Natural killer cell (primary cell): ENCODE measurements at regions not wholly inside any gene's neighbourhood (a gene's known extent, or its start where the extent isn't known, plus 50 kb on each side); places are given as distances from the start of the nearest gene placed in this dataset.

Experiments used
- ATAC-seq, 3 donors: fragments of 150-1000 bp in 2 of 3; fragments of 200-7000 bp in 1 of 3; cut with Tn5 transposase; 1 replicate in 1 of 3; 2 replicates in 2 of 3; pipeline ENCODE4 v1.10.0; 2021; ENCODE audit warnings: mild to moderate bottlenecking in 2 of 3, moderate library complexity in 2 of 3
- DNase-seq, 2 donors: peaks; one replicate each; pipeline versions ENCODE4 v3.0.0 to v3.0.0-alpha.2; 2013 to 2021; ENCODE audit warnings: mixed read lengths in 1 of 2
- H3K27ac ChIP-seq: one replicate; pipeline ENCODE4 v1.5.1; 2013; ENCODE audit warnings: mild to moderate bottlenecking, low read length
- H3K27me3 ChIP-seq: one replicate; pipeline ENCODE4 v1.6.1; 2013; ENCODE audit warnings: low read length; ENCODE audit not compliant: control insufficient read depth, insufficient read depth
- H3K36me3 ChIP-seq: one replicate; pipeline ENCODE4 v1.6.1; 2013; ENCODE audit warnings: low read length; ENCODE audit not compliant: control insufficient read depth, insufficient read depth
- H3K4me1 ChIP-seq: one replicate; pipeline ENCODE4 v1.6.1; 2013; ENCODE audit warnings: low read length; ENCODE audit not compliant: control insufficient read depth, insufficient read depth
- H3K4me3 ChIP-seq: one replicate; pipeline ENCODE4 v1.5.1; 2013; ENCODE audit warnings: low read length
- H3K9me3 ChIP-seq: one replicate; pipeline ENCODE4 v1.6.1; 2013; ENCODE audit warnings: low read length; ENCODE audit not compliant: control insufficient read depth, insufficient read depth
- H3K27ac Mint-ChIP-seq, 2 donors: one replicate each; pipeline ENCODE4 v1.8.0; 2022; ENCODE audit warnings: mild to moderate bottlenecking in 2 of 2, mixed read lengths in 2 of 2, moderate library complexity in 1 of 2
- H3K27me3 Mint-ChIP-seq, 2 donors: one replicate each; pipeline ENCODE4 v1.8.0; 2022; ENCODE audit warnings: low read depth in 2 of 2, mixed read lengths in 2 of 2
- H3K36me3 Mint-ChIP-seq: one replicate; pipeline ENCODE4 v1.8.0; 2022; ENCODE audit warnings: mixed read lengths
- H3K4me1 Mint-ChIP-seq, 2 donors: one replicate each; pipeline ENCODE4 v1.8.0; 2022; ENCODE audit warnings: mixed read lengths in 2 of 2
- H3K4me3 Mint-ChIP-seq: one replicate; pipeline ENCODE4 v1.8.0; 2022; ENCODE audit warnings: mild to moderate bottlenecking, moderate library complexity, mixed read lengths
- H3K9me3 Mint-ChIP-seq, 2 donors: one replicate each; pipeline ENCODE4 v1.8.0; 2022; ENCODE audit warnings: mixed read lengths in 2 of 2
- CTCF ChIP-seq: fragments of 200-600 bp; IDR thresholded peaks from one replicate; pipeline ENCODE4 v1.8.0; 2022; ENCODE audit warnings: antibody characterized with exemption
- WGBS: methylation state at CpG from one replicate; pipeline ENCODE4 v1.1.7; 2013; ENCODE audit warnings: missing lambda C conversion rate; ENCODE audit not compliant: insufficient coverage; 5-methylcytosine and 5-hydroxymethylcytosine counted together
- intact Hi-C: fragments of 100-400 bp; cut with micrococcal nuclease; formaldehyde crosslinking; loops from one replicate; pipeline ENCODE4 v1.14.2; 2022

- no peak for TF ChIP-seq CTCF
- H3K9me3 Mint-ChIP-seq = no peaks in the 10 kb centered on the region
- H3K36me3 Mint-ChIP-seq = no peaks in the 10 kb centered on the region
- Histone ChIP-seq H3K4me1 (no peaks in the 10 kb centered on the region), H3K4me3 (no peak overlapping the region), H3K27me3 (no peaks in the 10 kb centered on the region), H3K9me3 (no peaks in the 10 kb centered on the region), H3K36me3 (no peaks in the 10 kb centered on the region), H3K27ac (no peak overlapping the region)
- H3K27ac Mint-ChIP-seq = no peak overlapping the region
- H3K4me1 Mint-ChIP-seq = no peaks in the 10 kb centered on the region
- intact Hi-C loops = no loop called here
- ATAC-seq (no peak), DNase-seq (no peak)
- peaks cover 0 to 7% of the 10 kb centered on the region in 2 donors for H3K27me3 Mint-ChIP-seq
- 97% methylated on average over 3 of the region's 4 CpGs for WGBS
- no peak overlapping the region for H3K4me3 Mint-ChIP-seq
Measured at GRCh38 chr4:53931461-53931961, 132.9 kb downstream of the CHIC2 start.

- 31% methylated on average over 7 of the region's 8 CpGs for WGBS
- Mint-ChIP-seq H3K27ac (no peak overlapping the region), H3K4me1 (no peaks in the 10 kb centered on the region), H3K9me3 (no peaks in the 10 kb centered on the region), H3K4me3 (no peak overlapping the region), H3K36me3 (no peaks in the 10 kb centered on the region), H3K27me3 (peaks cover 0 to 7% of the 10 kb centered on the region in 2 donors)
- DNase-seq (peak; percentile 22 to 79), ATAC-seq (peak; percentile 54 to 77 (median 70))
- Histone ChIP-seq H3K36me3 (no peaks in the 10 kb centered on the region), H3K27me3 (no peaks in the 10 kb centered on the region), H3K4me3 (no peak overlapping the region), H3K9me3 (no peaks in the 10 kb centered on the region), H3K27ac (no peak overlapping the region), H3K4me1 (no peaks in the 10 kb centered on the region)
- intact Hi-C loops = loop anchor here (1.0 kb wide), 2 partner anchors 288 to 304 kb away; no protein-coding TSS in a partner anchor
- peak; percentile 69 for TF ChIP-seq CTCF
Measured at GRCh38 chr4:53929955-53930798, 134.2 kb downstream of the CHIC2 start.

GRCh38 chr4:53929311-53929710 lies 135.1 kb downstream of the CHIC2 start:
- no peak overlapping the region for H3K4me3 ChIP-seq
- H3K9me3 ChIP-seq = no peaks in the 10 kb centered on the region
- no peak for TF ChIP-seq CTCF
- H3K36me3 ChIP-seq = no peaks in the 10 kb centered on the region
- peaks cover 0 to 7% of the 10 kb centered on the region in 2 donors for H3K27me3 Mint-ChIP-seq
- no peak overlapping the region for H3K27ac ChIP-seq
- DNase-seq = no peak
- no peaks in the 10 kb centered on the region for H3K4me1 ChIP-seq
- no peaks in the 10 kb centered on the region for H3K4me1 Mint-ChIP-seq
- H3K9me3 Mint-ChIP-seq = no peaks in the 10 kb centered on the region
- no peak overlapping the region for H3K4me3 Mint-ChIP-seq
- H3K27ac Mint-ChIP-seq = no peak overlapping the region
- no peak for ATAC-seq
- no peaks in the 10 kb centered on the region for H3K27me3 ChIP-seq
- intact Hi-C loops = no loop called here
- 35% methylated on average over 2 of the region's 4 CpGs for WGBS
- no peaks in the 10 kb centered on the region for H3K36me3 Mint-ChIP-seq
